TTC549 (cell line): ENCODE measurements at regions not wholly inside any gene's neighbourhood (a gene's known extent, or its start where the extent isn't known, plus 50 kb on each side); places are given as distances from the start of the nearest gene placed in this dataset.
"Not testable (repeated sequence)": the region's sequence is repeated elsewhere in the genome, so short reads cannot be mapped to it uniquely, and the experiment has no call there.

Source experiments
- FAIRE-seq: peaks from 2 replicates; lab custom pipeline; 2012; peaks lifted over from hg19 to GRCh38; lab: Jason Lieb, UNC

DNA sequence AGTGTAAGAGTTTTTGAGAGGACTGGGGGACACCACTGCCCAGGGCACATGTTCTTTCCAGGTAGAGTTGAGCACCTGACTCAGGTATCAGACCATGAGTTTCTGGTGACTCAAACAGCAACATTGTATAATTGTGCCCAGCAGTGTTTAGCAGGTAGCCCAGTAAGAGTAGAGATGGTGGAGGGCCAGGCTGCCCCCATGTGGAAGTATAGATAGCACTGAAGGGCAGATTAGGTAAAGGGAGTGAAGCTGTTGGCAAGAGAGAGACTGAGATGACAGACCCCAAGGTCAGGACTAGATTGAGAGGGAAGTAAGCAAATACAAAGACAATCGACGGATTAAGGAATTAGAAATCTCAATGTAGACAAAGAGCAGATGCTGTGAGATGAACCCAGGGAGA is 74.6 kb downstream of the TRIM42 start:
- FAIRE-seq, result no peak

DNA sequence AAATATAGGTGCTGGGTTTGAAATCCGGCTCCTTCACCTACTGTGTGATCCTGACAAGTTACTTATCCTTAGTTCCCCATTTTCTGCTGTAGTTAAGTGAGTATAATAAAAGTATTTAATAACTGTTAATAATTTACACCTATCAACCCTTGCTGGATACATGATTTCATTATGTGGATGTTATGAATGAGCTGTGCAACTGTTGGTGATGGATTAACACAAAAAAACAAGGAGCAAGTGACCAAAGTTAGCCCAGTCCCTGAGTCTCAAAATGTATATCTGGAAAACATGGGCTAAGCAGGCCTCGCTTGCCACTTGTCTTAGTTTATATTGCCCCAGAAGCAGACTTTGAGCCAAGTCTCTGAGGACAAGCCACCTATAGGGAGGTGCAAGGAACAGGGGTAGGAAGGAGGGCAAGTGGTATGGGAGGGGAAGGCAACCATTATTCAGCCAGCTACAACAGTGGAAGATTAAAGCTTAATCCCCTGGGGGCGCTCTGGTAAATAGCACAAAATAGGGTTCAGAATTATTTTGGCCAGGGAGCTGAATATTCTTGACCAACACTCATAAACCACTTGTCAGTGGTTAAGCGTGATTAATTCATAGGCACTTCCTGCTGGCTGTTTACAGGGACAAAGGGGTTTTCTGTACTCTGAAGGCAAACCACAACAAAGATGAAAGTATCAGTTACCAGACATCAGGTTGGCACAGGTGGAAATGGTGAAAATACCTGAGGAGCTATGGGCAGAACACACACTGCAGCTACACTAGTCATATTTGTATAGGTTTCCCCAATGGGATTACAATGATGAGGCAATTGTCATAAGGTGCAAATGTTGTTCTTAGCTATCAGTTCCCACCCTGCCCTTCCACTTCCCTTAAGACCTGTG is 76.2 kb downstream of the TRIM42 start:
- FAIRE-seq, result no peak

DNA sequence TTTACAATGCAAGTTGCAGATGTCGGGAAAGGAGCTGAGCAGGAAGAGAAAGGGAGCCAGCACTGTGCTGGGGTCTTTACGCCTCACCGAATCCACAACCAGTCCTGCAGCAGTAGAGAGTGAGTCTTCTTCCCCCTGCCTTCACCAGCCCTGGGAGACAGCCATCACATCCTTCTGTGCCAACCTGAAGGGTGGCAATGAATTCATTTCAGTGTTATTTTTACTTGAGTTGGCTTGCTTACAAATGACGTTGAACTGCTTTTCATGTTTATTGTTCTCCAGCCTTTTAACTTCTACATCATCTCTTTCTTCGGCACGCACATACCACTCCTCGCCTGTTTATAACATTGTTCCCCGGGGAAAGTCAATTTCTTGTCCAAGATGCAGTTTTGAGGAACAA is 77.1 kb downstream of the TRIM42 start:
- FAIRE-seq, result no peak

DNA sequence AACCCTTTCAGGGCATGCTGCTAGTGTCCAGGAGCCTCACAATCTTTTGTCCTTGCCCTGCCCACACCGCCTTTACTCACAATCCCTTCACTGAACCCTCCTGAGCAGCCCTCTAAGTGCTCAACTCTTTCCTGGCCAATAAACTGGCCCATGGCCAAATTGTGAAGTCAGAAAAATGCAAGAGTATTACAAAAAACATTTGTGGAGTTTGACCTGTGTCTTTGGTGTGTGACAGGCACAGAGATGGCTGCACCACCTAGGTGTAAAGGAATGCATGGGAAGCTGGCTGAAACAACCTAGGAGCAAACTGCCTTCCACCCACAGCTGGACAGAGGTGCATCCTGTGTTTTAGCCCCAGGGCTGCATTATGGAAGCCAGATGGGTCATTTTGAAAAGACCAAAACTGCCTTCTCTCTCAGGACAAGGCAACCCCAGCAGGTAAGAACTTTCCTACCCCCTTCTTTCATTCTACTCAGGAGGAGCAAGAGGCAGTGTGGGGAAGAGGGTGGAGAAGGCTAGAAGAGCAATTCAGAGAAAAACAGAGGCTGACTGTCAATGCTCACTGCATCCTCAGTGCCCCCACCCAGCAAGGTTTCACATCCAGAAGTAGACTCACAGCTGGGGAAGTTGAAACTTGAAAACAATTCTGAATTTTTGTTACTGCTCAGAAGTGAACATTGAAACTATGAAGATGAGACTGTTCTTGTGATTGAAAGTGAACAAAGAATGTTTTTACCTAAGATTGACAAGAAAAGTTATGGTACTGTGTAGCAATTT is 78.6 kb downstream of the TRIM42 start:
- no peak for FAIRE-seq

DNA sequence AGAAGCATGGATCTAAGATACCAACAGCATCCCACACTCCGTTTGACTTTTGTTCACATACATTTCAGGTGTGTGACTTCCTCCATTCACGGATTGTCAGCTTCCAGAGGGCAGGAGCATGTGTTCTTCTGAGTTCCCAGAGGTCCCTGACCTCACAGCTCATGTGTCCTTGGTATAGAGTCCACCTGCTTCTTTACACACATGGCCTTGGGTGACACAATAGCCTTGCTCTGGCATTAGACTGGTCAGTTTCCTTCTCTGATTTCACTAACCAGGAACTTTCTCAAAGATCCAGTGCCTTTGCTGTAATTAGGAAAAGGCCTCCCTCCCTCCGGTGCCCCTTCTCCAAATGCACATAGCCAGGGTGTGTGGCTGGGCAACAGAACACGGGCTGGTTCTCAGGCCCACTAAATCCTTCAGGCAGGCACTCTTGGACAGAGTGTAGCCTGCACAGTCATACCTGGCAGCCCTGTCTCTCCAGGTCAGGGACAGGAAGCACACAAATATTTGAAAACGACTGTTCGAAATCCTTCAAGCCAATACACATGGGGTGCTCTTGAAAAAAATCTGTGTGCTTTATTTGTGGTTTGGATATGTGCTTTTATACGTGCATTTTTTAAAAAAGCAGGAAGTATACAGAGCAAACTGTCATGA is 81.1 kb downstream of the TRIM42 start:
- FAIRE-seq, result no peak

DNA sequence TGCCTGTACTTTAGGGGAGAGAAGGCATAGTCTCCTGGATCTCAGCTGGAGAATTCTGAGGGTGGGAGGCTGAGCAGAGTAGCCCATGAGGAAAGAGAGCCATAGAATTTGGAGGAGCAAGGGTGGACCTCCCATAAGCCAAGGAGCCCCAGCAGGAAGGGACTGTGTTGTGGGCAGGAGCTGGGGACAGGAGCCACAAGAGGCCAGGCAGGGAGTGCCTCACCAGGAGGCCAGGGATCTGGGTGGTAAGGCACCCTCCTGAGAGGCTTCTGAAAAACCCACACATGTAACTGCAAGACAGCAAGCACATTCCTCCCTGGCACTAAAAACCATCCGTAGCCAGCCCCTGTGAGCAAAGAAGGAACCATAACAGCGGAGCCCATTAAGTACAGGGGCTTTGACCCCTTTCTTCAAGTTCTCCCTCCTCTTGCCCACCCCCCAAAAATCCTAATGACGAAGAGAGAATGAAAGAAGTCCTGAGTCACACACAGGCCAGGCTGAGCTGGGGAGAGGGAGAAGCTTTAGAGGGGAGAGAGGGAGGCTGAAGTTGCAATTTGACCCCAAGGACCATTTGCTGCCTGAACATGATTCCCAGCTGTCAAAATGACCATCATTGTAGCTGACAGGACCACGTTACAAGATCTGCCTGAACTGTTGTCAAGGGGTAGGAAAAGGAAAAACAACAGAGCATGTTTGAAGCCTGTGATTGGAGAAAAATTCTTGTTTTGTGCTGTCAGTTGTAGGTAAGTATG is 82.6 kb downstream of the TRIM42 start:
- FAIRE-seq, result no peak

DNA sequence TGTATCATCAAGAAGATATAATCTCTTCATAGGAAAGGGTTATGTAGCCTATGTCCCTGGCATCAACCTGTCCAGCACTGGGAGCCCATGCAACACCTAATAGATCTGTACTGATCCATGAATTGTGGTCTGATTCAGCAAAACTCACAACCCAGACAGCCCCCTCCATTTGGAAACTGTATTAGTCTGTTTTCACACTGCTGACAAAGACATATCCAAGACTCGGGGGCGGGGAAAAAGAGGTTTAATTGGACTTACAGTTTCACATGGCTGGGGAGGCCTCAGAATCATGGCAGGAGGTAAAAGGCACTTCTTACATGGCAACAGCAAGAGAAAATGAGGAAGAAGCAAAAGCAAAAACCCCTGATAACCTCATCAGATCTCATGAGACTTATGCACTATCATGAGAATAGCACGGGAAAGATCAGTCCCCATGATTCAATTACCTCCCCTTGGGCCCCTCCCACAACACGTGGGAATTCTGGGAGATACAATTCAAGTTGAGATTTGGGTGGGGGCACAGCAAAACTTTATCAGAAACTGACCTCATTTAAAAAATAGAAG is 83.3 kb downstream of the TRIM42 start:
- FAIRE-seq, result no peak

DNA sequence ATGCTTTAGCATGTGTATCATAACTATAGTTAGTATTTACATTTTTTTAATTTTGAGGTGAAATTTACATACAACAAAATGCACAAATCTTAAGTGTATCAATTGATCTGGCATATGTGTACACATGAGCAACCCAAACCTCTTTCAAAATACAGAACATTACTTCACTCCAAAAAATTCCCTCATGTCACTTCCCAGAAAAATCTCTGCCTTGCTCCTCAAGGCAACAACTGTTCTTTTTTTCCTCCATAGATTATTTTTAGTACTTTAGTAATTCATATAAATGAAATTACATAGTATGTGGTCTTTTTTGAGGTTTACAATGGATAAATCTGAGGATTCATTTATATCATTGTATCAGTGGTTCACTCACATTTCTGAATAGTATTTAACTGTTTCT is 84.9 kb downstream of the TRIM42 start:
- FAIRE-seq, result no peak

DNA sequence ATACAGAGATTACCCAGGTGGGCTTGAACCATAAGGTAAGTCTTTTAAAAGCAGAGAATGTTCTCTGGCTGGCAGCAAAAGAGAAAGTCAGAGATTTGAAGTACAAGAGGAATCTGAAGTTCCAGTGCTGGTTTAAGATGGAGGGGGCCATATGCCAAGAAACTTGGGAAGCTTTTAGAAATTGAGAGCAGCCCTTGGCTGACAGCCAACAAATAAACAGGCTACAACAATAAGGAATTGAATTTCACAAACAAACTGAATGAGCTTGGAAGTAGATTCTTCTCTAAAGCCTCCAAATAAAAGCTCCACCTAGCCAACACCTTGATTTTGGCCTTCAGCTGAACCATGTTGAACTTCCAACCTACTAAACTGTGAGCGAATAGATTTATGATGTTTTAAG is 85.7 kb downstream of the TRIM42 start:
- FAIRE-seq, result no peak

DNA sequence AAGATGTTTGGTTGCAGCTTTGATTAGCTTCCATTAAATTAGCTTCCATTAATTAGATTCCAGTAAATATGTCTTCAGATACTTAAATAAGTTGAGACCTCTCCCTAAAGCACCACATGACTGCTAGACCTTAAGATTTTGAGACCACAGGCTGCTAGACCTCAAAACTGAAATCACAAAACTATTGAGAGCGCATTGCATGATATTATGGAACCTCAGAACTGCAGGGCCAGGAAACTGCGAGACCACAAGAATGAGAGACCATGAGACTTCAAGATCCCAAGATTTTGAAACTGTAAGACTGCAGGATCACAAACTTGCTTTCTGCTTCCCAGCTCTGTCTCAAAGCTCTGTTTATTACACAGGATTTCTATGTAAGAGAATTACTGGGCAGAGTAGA is 87.4 kb downstream of the TRIM42 start:
- no peak for FAIRE-seq

DNA sequence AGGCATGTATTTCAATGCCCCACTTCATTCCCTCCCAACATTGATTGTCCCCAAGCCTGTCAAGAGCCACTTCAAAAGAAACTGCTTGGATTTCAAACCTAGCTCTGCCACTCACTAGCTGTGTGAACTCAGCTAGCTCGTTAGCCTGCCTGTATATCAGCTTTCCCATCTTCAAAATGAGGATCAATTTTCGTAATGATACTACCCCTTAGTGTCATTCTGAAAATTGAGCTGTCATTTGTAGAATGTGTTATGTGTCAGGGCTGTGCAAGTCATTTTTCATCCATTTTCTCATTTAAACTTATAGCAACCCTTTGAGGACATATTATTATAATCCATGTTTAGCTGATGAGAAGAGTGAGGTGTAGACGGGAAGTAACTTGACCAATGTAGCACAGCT is 88.6 kb downstream of the TRIM42 start:
- no peak for FAIRE-seq

DNA sequence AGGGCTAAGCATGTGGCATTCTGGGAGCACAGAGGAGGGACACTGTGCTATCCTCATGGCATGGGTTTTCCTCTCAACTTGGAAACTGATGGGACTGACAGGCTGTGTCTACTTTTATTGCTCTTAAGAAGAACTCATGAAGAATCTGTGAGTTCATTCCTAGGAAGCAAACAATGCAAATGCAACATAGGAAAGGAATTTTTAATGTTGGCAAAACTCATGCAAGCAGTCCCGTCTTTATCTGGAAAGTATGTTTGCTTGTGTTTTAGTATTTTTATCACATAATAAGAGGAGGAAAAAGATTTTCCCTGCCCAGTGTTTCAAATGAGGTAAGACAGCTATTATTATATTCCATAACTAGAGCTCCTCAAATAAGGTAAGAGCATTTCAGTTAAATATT is 89.7 kb downstream of the TRIM42 start:
- no peak for FAIRE-seq

DNA sequence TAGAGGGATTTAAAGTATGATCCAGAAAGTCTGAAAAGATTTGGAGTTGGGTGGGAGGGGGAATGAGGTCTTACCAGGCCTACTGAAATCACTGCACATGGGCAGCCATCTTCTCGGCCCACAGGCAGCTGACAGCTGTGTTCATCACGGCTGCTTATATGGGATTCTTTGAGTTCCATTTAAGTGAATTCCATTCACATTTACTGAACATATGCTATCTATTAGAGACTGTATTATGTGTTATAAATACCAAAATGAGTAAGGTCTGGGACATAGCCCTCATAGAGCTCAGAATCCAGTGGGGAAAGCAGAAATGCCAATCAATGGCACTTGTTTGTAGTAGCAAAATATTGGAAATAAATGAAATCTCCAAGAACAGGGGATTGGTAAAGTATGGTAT is 91.1 kb downstream of the TRIM42 start:
- FAIRE-seq, result no peak

DNA sequence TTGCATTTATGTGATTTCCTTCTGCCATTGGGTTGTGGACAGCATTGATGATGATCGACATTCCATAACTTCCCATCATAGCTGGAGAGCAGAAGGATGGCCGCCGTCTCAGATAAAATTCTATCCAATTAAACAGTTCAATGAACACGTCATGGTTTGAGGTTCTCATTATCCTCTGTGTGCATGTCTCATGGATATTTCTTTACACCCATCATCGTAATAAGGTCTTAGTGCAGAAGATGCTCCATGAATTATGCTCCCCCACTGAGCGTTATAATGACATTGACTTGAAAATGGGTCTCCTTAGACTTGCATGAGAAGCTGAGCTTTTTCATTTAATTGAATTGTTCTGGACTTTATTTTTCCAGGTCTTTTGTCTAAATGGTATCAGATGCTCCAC is 92.1 kb downstream of the TRIM42 start:
- no peak for FAIRE-seq

DNA sequence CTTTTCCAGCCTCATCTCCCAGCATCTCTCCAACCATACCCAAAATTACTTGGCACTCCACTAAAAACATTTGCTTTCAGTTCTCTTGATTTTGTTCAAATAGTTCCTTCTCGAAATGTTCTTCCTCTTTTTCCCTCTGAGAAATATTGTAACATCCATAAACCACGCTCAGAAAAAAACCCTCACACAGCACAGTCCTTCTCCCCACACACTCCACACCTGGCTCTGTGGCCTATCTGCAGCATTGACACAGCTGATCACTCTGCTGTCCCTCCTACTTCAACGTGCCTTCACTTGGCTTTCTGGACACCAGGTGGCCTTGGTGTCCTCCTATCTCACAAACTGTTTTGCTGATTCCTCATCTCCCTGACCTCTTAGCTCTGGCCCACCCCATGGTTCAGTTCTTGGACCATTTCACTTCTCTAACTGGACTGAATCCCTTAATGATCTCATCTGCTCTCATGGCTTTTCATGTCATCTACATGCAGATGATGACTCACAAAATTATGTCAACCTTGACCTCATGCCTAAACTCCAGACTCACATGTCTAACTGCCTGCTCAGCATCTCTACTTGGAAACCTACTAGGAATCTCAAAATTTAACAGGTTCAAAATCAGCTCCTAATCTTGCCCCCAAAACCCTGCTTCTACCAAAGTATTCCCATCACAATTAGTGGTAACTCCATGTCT is 93.3 kb downstream of the TRIM42 start:
- no peak for FAIRE-seq

DNA sequence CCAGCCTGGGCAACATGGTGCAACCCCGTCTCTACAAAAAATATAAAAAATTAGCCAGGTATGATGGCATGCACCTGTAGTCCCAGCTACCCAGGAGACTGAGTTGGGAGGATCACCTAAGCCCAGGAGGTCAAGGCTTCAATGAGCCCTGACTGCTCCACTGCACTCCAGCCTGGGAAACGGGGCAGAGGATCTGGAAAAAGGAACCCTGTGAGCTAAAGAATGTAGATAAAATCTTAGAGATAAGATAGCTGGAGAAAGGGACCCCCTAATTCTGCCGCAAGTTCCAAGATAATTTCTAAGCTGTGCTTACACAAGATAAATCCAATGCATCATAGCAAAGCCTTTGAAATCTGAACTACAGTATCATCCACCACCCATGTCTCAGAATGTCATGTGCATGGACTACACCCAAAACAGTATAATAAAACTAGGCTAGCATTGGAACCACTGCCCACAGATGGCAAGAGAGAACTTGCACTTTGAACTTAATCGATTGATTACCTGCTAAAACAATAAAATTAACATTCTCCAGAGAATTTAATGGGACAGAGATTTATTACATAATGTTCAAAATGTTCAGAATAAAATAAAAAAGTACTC is 99.9 kb downstream of the TRIM42 start:
- no peak for FAIRE-seq

DNA sequence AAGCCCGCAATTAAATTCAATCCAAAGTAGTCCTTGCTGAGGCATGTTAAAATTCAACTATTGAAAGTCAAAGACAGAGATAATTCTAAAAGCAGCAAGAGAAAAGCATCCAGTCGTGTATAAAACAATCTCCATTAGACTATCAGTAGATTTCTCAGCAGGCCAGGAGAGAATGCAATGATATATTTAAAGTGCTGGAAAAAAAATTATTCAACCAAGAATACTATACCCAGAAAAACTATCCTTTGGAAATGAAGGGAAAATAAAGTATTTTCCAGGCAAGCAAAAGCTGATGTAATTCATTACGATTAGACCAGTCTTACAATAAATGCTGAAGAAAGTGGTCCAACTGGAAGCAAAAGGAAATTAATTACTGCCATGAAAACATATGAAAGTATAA is 113.5 kb downstream of the TRIM42 start:
- FAIRE-seq, result no peak

DNA sequence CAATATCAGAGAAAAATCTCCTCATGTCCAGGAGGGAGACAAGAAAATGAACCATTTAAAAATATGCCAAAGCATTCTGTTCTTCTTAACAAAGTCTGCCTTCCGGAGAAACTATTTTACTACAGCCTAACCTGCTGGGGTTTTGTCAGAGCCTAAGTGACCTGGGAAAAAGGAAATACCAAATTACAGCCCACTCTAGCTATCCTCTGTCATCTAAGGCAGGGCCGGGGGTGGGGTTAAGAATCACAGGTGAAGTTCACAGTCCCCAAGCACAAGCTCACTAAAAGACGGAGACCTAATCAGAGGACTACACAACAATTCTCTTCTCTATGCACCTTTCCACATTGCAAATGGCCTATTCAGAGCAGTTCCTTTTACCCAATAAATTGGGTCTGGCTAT is 116.6 kb downstream of the TRIM42 start:
- no peak for FAIRE-seq

DNA sequence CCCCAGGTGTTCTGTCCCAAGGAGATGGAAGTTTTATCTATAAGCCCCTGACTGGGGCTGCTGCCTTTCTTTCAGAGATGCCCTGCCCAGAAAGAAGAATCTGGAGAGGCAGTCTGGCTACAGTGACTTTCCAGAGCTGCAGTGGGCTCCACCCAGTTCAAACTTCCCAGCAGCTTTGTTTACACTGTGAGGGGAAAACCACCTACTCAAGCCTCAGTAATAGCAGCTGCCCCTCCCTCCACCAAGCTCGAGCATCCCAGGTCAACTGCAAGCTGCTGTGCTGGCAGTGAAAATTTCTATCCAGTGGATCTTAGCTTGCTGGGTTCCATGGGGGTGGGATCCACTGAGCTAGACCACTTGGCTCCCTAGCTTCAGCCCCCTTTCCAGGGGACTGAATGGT is 125.0 kb downstream of the TRIM42 start:
- not testable (repeated sequence) for FAIRE-seq

DNA sequence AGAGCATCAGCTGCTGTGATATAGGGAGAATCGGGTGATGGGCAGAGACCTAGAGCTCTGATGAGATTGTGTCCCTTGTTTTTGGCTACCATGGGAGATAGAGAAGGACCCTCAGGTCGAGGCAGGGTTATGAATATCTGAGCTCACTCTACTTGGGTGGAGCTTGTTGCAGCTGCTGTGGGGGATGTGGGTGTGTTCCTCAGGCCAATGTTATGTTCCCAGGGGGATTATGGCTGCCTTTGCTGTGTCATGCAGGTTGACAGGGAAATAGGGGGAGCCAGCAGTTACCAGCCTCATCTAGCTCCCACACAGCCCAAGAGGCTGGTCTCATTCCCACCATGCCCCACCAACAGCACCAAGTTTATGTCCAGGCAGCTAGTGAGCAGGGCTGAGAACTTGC is 131.5 kb downstream of the TRIM42 start:
- no peak for FAIRE-seq
